Stimulated activated CD4-positive, alpha-beta T cell treated with anti-CD3 and anti-CD28 coated beads, Interleukin-4, amount 100 ng/mL, for 48 hours (primary cell): ENCODE measurements at regions not wholly inside any gene's neighbourhood (a gene's known extent, or its start where the extent isn't known, plus 50 kb on each side); places are given as distances from the start of the nearest gene placed in this dataset.
A peak's percentile ranks its signal among the peaks of the same experiment; 100 is the strongest.
"Not testable (repeated sequence)": the region's sequence is repeated elsewhere in the genome, so short reads cannot be mapped to it uniquely, and the experiment has no call there.

Experiments used
- DNase-seq, 2 donors: peaks; one replicate each; pipeline ENCODE4 v3.0.0-alpha.2; 2020; ENCODE audit warnings: low read depth in 2 of 2

- DNase-seq: not testable (repeated sequence)
These were observed 174.8 kb upstream of the NBPF9 start for GRCh38 chr1:149278156-149278555.

- DNase-seq: not testable (repeated sequence)
These were observed 175.7 kb upstream of the NBPF9 start for GRCh38 chr1:149279015-149279414.

DNA sequence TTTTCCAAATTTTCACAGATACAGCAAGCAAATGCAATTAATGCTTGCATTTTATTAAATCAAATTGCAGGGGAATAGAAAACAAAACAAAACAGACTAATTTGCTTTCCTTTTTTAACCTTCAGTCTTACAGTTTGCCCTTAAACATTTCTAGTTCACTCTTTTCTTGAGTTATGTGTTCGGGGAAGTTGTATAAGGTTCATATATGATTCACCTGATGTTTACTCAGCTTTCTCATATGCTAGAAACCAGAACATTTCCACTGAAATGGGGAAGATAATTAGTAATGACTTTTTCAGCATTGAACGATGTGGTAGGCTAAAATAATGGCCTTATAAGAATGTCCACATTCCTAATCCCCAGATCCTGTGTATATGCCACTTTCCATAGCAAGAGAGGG lies 176.2 kb upstream of the NBPF9 start:
- DNase-seq: not testable (repeated sequence)

DNA sequence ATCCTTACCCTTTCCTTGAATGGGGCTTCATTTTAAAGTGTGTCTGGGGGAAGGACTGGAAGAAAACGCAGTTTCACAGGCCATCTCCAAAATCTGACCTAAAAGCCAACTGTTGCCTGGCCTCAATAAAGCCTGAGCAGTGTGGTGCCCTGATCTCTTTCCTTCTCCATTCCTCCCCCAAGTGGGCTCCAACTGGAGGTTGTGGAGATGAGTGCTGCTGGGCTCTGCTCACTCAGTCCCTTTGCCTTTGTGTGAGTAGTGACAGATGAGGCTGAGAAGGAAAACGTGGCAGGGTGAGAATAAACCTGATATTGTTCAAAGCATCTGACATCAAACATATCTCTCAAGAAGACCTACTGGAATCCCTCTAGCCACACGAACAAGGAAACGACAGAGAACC lies 181.4 kb upstream of the NBPF9 start:
- not testable (repeated sequence) for DNase-seq

- not testable (repeated sequence) for DNase-seq
These were observed 181.9 kb upstream of the NBPF9 start for GRCh38 chr1:149285205-149285604.

GRCh38 chr1:149285638-149286037 lies 182.3 kb upstream of the NBPF9 start:
- peak in 1 of 2 donors; percentile 4 for DNase-seq

DNA sequence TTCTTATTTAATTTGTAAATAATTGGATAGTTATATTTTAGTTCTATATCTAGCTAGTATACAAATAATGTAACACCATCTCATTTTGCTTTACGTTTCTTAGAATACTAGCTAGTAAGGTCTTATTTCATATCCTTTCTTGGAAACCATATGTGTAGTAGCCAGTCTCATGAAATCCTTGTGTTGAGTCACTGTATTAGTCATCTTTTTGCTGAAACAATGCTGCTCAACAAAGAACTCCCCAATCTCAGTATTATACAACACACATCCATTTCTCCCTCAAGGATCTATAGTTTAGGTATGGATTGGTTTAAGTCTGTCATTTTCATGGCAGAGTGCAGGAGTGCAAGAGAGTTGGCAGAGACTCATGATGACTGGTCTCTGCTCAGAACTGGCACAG lies 185.2 kb upstream of the NBPF9 start:
- not testable (repeated sequence) for DNase-seq

- DNase-seq: not testable (repeated sequence)
These were observed 174.2 kb upstream of the NBPF19 start for GRCh38 chr1:149300478-149301218.

GRCh38 chr1:149301282-149301681 lies 173.6 kb upstream of the NBPF19 start:
- DNase-seq: not testable (repeated sequence)

DNA sequence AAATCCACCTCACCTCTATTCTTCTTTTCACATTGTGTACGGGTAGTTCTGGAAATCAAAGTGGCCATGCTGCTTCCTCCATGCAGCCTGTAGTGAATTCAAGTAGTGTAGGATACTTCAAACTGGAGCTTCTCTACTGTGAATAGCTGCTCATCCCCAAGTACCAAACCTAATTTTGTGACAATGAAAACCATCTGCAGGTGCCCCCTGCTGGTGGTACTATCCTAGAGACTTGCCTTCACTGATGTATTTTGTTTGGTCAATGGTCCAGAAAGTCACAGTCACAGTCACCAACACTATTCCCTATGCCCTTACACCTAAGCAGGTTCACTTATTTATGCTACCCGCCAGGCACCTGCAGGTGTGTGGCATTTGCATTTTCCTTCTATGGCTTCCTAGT lies 170.0 kb upstream of the NBPF19 start:
- DNase-seq: not testable (repeated sequence)

DNA sequence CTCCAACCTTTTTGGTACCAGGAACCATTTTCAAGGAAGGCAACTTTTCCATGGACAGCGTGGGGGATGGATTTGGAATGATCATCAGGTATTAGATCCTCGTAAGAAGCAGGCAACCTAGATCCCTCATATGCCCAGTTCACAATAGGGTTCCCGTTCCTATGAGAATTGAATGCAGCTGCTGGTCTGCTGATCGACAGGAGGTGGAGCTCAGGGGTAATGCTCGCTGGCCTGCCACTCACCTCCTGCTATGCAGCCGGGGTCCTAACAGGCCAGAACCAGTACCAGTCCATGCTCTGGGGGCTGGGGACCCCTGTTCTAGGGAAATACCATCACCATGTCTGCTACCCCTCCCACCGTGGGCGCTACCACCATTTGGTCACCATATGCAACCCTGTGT lies 167.2 kb upstream of the NBPF19 start:
- not testable (repeated sequence) for DNase-seq

- not testable (repeated sequence) for DNase-seq
These were observed 159.9 kb upstream of the NBPF19 start for GRCh38 chr1:149314921-149315320.

DNA sequence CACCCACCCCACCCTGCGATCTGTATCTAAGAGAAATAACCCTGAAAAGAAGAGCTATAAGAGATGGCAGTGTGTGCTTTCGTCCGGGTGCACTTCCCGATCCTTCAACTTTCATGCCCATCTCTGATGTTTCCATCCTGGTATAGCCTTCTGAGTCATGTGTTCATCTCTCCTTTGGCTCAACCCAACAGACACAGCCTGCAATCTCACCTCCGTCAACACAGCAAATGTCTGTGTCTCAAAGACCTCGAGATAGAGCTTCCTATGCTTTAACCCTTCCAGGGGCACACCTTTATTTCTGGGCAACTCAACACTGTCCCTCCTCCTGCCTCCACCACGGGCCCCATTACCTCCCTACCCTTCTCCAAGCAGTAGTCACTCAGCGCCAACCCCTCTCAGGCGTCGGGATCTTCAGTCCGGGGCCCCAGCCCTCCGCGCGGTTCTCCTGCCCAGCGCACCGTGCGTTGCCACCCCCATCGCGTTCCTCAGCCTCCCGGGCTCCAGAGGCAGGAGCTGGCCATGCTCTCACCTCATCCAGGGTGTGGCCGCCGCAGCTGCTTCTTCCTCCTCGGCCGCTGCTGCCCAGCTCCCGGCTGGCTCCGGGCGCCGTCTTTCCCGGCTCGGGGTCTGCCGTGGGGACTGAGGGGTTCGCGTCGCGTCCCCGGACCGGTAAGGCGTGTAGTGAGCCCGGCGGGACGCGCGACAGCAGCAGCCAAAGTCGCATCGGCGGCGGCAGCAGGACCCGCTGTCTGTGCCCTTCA lies 153.7 kb upstream of the NBPF19 start:
- DNase-seq: not testable (repeated sequence)

DNA sequence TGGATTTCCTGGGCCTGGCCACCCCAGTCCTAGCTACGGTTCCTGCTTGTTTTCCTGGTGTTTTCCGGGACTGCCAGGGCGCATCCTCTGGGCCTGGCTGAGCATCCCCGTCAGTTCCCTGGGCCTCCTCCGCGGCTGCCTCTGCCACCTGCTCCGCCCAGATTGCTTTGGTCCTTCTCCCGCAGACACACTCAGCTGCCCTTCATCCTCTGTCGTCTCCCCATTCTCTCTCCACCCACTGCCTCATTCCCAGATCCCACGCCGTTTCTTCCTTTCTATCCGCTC lies 153.2 kb upstream of the NBPF19 start:
- not testable (repeated sequence) for DNase-seq

DNA sequence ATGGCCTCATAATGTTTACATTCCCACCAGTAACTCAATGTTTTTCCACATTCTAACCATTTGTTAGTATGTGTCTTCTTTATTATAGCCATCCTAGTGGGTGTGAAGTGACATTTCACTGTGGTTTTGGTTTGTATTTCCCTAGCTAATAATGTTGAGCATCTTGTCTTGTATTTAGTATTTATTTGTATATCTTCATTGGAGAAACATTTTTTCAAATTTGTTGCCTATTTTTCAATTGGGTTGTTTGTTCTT lies 144.8 kb upstream of the NBPF19 start:
- not testable (repeated sequence) for DNase-seq

GRCh38 chr1:149336082-149336481 lies 138.8 kb upstream of the NBPF19 start:
- DNase-seq: not testable (repeated sequence)

GRCh38 chr1:149338221-149338691 lies 136.6 kb upstream of the NBPF19 start:
- not testable (repeated sequence) for DNase-seq

DNA sequence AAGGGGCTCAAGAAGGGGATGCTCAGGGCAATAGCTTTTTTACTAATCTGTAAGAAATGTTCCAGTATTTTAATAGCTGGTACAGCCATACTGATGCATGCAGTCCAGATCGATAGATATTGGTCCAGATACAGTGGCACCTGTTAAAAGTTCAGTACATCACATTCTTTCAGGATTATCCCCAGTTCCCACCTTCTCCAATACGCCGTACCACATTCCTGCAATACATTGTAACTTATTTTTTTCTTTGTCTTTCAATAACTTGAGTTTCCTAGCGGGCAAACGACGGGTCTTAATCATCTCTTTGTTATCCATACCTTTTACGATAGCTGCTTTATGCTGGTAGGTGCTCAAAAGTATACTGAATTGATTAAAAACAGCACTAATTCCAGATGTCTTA lies 136.1 kb upstream of the NBPF19 start:
- not testable (repeated sequence) for DNase-seq

DNA sequence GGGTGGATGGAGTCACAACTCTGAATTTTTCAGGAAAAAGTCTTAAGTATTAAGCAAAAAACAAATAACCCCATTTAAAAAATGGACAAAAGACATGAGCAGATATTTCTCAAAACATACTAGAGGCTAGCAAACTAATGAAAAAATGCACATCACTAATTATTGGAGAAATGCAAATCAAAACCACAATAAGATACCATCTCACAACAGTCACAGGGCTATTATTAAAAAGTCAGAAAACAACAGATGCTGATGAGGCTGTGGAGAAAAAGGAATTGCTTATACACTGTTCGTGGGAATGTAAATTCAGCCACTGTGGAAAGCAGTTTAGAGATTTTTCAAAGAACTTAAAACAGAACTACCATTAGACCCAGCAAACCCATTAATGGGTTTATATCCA lies 125.4 kb upstream of the NBPF19 start:
- DNase-seq: not testable (repeated sequence)

DNA sequence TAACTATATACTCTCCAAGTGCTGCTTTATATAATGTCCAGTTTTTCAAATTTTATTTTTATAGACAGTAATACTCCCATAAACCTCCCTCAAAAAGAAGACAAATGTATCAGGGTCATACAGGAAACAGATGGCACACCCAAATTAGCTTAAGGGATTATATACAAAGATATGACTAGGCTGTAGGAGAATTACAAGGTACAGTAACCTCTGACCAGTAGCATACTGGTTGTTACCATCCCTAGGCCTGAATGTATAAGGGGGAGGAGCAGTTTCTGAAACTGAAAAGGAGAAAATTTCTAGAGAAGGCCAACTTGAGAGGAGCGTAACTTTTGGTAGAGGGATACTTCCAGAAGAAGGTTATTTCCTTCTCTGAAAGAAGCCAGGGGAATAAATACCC lies 122.6 kb upstream of the NBPF19 start:
- DNase-seq: not testable (repeated sequence)

GRCh38 chr1:149354579-149354978 lies 120.3 kb upstream of the NBPF19 start:
- not testable (repeated sequence) for DNase-seq

DNA sequence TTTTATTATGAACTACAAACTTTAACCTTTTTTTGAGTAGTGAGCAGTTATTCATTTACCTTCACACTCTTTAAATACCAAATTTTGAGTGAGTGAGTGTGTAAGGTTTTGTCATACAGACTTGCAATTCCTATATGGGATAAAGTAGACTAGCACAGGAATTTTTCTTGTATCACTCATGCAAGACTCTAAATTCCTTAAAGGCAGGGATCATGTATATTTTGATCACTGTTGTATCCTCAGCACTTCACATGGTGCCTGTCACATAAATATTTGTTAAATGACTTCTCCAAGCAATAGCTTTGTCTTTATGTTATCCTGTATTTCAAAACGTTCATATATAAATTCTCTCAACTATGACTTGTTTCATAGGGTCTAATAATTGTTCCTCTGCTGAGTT lies 119.1 kb upstream of the NBPF19 start:
- DNase-seq: not testable (repeated sequence)

- not testable (repeated sequence) for DNase-seq
These were observed 118.7 kb upstream of the NBPF19 start for GRCh38 chr1:149356152-149356551.
